IPS DF 6.9 (cell line): ENCODE measurements at regions not wholly inside any gene's neighbourhood (a gene's known extent, or its start where the extent isn't known, plus 50 kb on each side); places are given as distances from the start of the nearest gene placed in this dataset.
"Not testable (repeated sequence)": the region's sequence is repeated elsewhere in the genome, so short reads cannot be mapped to it uniquely, and the experiment has no call there.

ENCODE experiments used
- DNase-seq: peaks from one replicate; pipeline ENCODE4 v3.0.0-alpha.2; 2013; ENCODE audit warnings: low read depth, low spot score
- H3K27ac ChIP-seq: one replicate; pipeline ENCODE4 v1.5.1; 2013; ENCODE audit warnings: low read length, control low read depth
- H3K27me3 ChIP-seq: 2 replicates; pipeline ENCODE4 v1.6.1; 2013; ENCODE audit warnings: mild to moderate bottlenecking, low read length; ENCODE audit not compliant: control insufficient read depth, insufficient read depth
- H3K36me3 ChIP-seq: 2 replicates; pipeline ENCODE4 v1.6.1; 2013; ENCODE audit warnings: low read length; ENCODE audit not compliant: control insufficient read depth, insufficient read depth
- H3K4me1 ChIP-seq: 2 replicates; pipeline ENCODE4 v1.6.1; 2013; ENCODE audit warnings: low read length; ENCODE audit not compliant: control insufficient read depth, insufficient read depth
- H3K4me3 ChIP-seq: 2 replicates; pipeline ENCODE4 v1.5.1; 2013; ENCODE audit warnings: mild to moderate bottlenecking, low read length
- H3K9me3 ChIP-seq: 2 replicates; pipeline ENCODE4 v1.6.1; 2013; ENCODE audit warnings: low read length, inconsistent platforms; ENCODE audit not compliant: control insufficient read depth, insufficient read depth
- WGBS: extraction: QIAGEN DNeasy Blood & Tissue Kit; methylation state at CpG from one replicate; pipeline ENCODE4 v1.1.7; 2013; ENCODE audit warnings: mixed read lengths, missing lambda C conversion rate; ENCODE audit not compliant: insufficient read length, insufficient coverage; 5-methylcytosine and 5-hydroxymethylcytosine counted together

GRCh38 chr7:16266877-16267276 is 154.5 kb downstream of the CRPPA start:
- Histone ChIP-seq H3K4me1 (no peaks in the 10 kb centered on the region), H3K27me3 (no peaks in the 10 kb centered on the region), H3K36me3 (no peaks in the 10 kb centered on the region), H3K9me3 (no peaks in the 10 kb centered on the region), H3K27ac (no peak overlapping the region), H3K4me3 (no peak overlapping the region)
- no CpG with 5 or more reads among the region's 1 CpG for WGBS
- no peak for DNase-seq

GRCh38 chr7:16266470-16266869 is 154.9 kb downstream of the CRPPA start:
- H3K4me1 ChIP-seq, H3K36me3 ChIP-seq, DNase-seq, H3K4me3 ChIP-seq, H3K27me3 ChIP-seq, H3K9me3 ChIP-seq, H3K27ac ChIP-seq: not testable (repeated sequence)
- no CpG with 5 or more reads among the region's 9 CpGs for WGBS

- Histone ChIP-seq H3K27me3 (no peaks in the 10 kb centered on the region), H3K27ac (no peak overlapping the region), H3K4me3 (no peak overlapping the region), H3K36me3 (no peaks in the 10 kb centered on the region), H3K9me3 (no peaks in the 10 kb centered on the region), H3K4me1 (no peaks in the 10 kb centered on the region)
- WGBS, result no CpG with 5 or more reads among the region's 3 CpGs
- no peak for DNase-seq
Measured at GRCh38 chr7:16265863-16266458, 155.4 kb downstream of the CRPPA start.

GRCh38 chr7:16264823-16265804 is 156.2 kb downstream of the CRPPA start:
- Histone ChIP-seq H3K36me3 (no peaks in the 10 kb centered on the region), H3K27me3 (no peaks in the 10 kb centered on the region), H3K4me1 (no peaks in the 10 kb centered on the region), H3K9me3 (no peaks in the 10 kb centered on the region), H3K27ac (no peak overlapping the region), H3K4me3 (no peak overlapping the region)
- 100% methylated on average over 1 of the region's 7 CpGs for whole genome bisulfite sequencing
- no peak for DNase-seq

- no peaks in the 10 kb centered on the region for H3K27me3 ChIP-seq
- no peak for DNase-seq
- H3K36me3 ChIP-seq, result no peaks in the 10 kb centered on the region
- H3K9me3 ChIP-seq, result no peaks in the 10 kb centered on the region
- no peak overlapping the region for H3K4me3 ChIP-seq
- 100% methylated on average over 2 of the region's 4 CpGs for WGBS
- H3K27ac ChIP-seq, result no peak overlapping the region
- no peaks in the 10 kb centered on the region for H3K4me1 ChIP-seq
Measured at GRCh38 chr7:16264036-16264819, 157.1 kb downstream of the CRPPA start.

- not testable (repeated sequence) for H3K9me3 ChIP-seq, DNase-seq, H3K4me1 ChIP-seq, H3K27ac ChIP-seq, H3K36me3 ChIP-seq, H3K27me3 ChIP-seq, H3K4me3 ChIP-seq
- WGBS, result no CpG with 5 or more reads among the region's 6 CpGs
Measured at GRCh38 chr7:16263377-16263776, 158.0 kb downstream of the CRPPA start.

GRCh38 chr7:16261654-16262053 is 159.7 kb downstream of the CRPPA start:
- no peak for DNase-seq
- H3K27ac ChIP-seq, result no peak overlapping the region
- WGBS, result no CpG with 5 or more reads among the region's 5 CpGs
- no peaks in the 10 kb centered on the region for H3K36me3 ChIP-seq
- no peaks in the 10 kb centered on the region for H3K9me3 ChIP-seq
- no peaks in the 10 kb centered on the region for H3K27me3 ChIP-seq
- H3K4me3 ChIP-seq, result no peak overlapping the region
- H3K4me1 ChIP-seq, result no peaks in the 10 kb centered on the region

GRCh38 chr7:16261100-16261499 is 160.2 kb downstream of the CRPPA start:
- Histone ChIP-seq H3K27ac (no peak overlapping the region), H3K9me3 (no peaks in the 10 kb centered on the region), H3K4me1 (no peaks in the 10 kb centered on the region), H3K4me3 (no peak overlapping the region), H3K36me3 (no peaks in the 10 kb centered on the region), H3K27me3 (no peaks in the 10 kb centered on the region)
- DNase-seq, result no peak
- WGBS, result no CpG with 5 or more reads among the region's 2 CpGs

- Histone ChIP-seq H3K9me3 (no peaks in the 10 kb centered on the region), H3K36me3 (no peaks in the 10 kb centered on the region), H3K4me3 (no peak overlapping the region), H3K4me1 (no peaks in the 10 kb centered on the region), H3K27ac (no peak overlapping the region), H3K27me3 (no peaks in the 10 kb centered on the region)
- no peak for DNase-seq
- WGBS, result no CpG with 5 or more reads among the region's 1 CpG
Measured at GRCh38 chr7:16260236-16260728, 161.1 kb downstream of the CRPPA start.

GRCh38 chr7:16256419-16256818 is 164.9 kb downstream of the CRPPA start:
- no CpG with 5 or more reads among the region's 1 CpG for WGBS
- not testable (repeated sequence) for H3K27me3 ChIP-seq, DNase-seq, H3K27ac ChIP-seq, H3K4me3 ChIP-seq, H3K9me3 ChIP-seq, H3K36me3 ChIP-seq, H3K4me1 ChIP-seq
